K562 (cell line): ENCODE measurements at regions not wholly inside any gene's neighbourhood (a gene's known extent, or its start where the extent isn't known, plus 50 kb on each side); places are given as distances from the start of the nearest gene placed in this dataset.

Experiments
- MTA2 ChIP-seq: fragments of 450-650 bp; IDR thresholded peaks from 2 replicates; pipeline ENCODE4 v1.6.1; 2016; ENCODE audit warnings: low read depth
- NR2C1 ChIP-seq, 2 experiments: fragments of 450-650 bp; IDR thresholded peaks; 2 replicates each; pipeline ENCODE4 v1.6.1; 2017; ENCODE audit warnings: mild to moderate bottlenecking in 2 of 2, antibody characterized with exemption in 1 of 2, inconsistent platforms in 1 of 2, missing compliant biosample characterization in 1 of 2, missing genetic modification characterization in 1 of 2
- SMAD1 ChIP-seq: fragments of 150-350 bp; IDR thresholded peaks from 2 replicates; pipeline ENCODE4 v1.6.1; 2014; ENCODE audit warnings: low read length, low read depth; ENCODE audit not compliant: partially characterized antibody
- TF ChIP-seq, protein P1 (sequence below): sonication (generic); formaldehyde crosslinking; IDR thresholded peaks from 2 replicates; pipeline ENCODE4 v1.8.1; 2023; ENCODE audit warnings: mild to moderate bottlenecking, missing genetic modification reagents

DNA sequence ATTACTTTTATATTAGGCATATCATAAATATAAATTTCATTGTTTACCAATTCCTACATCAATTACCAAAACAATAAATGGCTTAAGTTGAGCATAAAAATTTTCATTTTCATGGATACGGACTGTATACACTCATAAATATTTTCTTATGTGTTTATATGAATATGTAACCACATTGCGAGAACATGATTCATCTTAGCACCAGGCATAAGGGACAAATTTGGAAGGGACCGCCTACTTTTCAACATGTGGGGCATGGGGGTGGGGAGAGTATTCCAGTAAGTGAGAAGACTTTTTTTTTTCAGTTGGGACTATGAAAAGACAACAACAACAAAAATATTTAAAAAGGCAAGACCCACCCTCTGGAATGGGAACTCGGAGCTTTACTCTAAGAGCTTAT, 296.1 kb downstream of the RAB38 start:
- TF ChIP-seq, protein P1, sequence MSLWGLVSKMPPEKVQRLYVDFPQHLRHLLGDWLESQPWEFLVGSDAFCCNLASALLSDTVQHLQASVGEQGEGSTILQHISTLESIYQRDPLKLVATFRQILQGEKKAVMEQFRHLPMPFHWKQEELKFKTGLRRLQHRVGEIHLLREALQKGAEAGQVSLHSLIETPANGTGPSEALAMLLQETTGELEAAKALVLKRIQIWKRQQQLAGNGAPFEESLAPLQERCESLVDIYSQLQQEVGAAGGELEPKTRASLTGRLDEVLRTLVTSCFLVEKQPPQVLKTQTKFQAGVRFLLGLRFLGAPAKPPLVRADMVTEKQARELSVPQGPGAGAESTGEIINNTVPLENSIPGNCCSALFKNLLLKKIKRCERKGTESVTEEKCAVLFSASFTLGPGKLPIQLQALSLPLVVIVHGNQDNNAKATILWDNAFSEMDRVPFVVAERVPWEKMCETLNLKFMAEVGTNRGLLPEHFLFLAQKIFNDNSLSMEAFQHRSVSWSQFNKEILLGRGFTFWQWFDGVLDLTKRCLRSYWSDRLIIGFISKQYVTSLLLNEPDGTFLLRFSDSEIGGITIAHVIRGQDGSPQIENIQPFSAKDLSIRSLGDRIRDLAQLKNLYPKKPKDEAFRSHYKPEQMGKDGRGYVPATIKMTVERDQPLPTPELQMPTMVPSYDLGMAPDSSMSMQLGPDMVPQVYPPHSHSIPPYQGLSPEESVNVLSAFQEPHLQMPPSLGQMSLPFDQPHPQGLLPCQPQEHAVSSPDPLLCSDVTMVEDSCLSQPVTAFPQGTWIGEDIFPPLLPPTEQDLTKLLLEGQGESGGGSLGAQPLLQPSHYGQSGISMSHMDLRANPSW (CRISPR knock-in tag), result no peak
- TF ChIP-seq NR2C1 (IDR thresholded peaks at IDR 0.05) (no peak), NR2C1 (tag; IDR thresholded peaks at IDR 0.05) (no peak), MTA2 (no peak), SMAD1 (no peak)
